ENCODE measurements at regions not wholly inside any gene's neighbourhood (a gene's known extent, or its start where the extent isn't known, plus 50 kb on each side); places are given as distances from the start of the nearest gene placed in this dataset.
"Not testable (repeated sequence)": the region's sequence is repeated elsewhere in the genome, so short reads cannot be mapped to it uniquely, and the experiment has no call there.

DNA sequence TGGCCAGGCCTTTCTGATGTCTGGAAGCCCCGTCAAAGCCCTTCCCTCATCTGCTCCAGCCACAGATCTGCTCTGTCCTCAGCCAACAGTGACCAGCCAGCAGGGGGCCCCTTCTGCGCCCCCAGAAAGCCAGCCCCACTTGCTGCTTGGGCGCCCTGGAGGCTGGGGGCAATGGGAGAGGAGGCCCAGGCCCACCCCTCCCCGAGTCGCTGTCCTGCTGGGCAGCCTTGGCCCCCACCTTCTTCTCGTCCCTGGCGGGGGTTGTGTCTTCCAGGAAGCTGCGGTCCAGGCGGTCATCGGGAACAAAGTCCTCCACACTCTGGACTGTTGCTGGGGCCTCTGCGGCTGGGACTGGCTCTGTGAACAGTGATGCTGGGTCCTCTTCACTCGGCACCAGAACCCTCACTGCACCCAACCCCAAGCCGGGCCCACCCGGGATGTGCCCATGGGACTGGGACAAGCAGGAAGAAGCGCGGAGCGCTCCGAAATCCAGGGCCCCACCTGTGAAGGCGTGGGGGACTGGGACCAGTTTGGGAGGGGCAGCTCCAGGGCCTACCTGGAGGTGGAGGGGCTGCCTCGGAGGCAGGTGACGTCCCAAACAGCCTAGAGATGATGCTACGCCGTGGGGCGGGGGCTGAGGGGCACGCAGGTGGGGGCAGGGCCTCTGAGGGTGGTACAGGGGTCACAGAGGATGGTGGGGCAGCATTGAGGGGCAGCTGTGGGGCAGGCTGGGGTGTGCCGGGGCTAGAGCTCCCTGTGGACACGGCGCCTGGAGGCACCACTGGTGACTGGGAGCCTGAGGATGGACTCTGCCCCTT is 257.6 kb downstream of the ANKRD30B start:
- H3K4me3 ChIP-seq (ENCODE audit: low read depth, low read length) = no peak overlapping the region
- H3K4me1 ChIP-seq (ENCODE audit: control insufficient read depth, insufficient read depth, low read length) = no peaks in the 10 kb centered on the region
- no peak for TF ChIP-seq SCRT1 (tag by site-specific recombination; IDR thresholded peaks at IDR 0.05; ENCODE audit: borderline replicate concordance)
- TF ChIP-seq ZNF423 (tag by site-specific recombination; IDR thresholded peaks at IDR 0.05) = no peak
- TF ChIP-seq ZNF530 (tag by site-specific recombination; IDR thresholded peaks at IDR 0.05; ENCODE audit: low read depth) = no peak
- no peak for TF ChIP-seq ZNF664 (tag by site-specific recombination; IDR thresholded peaks at IDR 0.05)
- TF ChIP-seq, protein P1, sequence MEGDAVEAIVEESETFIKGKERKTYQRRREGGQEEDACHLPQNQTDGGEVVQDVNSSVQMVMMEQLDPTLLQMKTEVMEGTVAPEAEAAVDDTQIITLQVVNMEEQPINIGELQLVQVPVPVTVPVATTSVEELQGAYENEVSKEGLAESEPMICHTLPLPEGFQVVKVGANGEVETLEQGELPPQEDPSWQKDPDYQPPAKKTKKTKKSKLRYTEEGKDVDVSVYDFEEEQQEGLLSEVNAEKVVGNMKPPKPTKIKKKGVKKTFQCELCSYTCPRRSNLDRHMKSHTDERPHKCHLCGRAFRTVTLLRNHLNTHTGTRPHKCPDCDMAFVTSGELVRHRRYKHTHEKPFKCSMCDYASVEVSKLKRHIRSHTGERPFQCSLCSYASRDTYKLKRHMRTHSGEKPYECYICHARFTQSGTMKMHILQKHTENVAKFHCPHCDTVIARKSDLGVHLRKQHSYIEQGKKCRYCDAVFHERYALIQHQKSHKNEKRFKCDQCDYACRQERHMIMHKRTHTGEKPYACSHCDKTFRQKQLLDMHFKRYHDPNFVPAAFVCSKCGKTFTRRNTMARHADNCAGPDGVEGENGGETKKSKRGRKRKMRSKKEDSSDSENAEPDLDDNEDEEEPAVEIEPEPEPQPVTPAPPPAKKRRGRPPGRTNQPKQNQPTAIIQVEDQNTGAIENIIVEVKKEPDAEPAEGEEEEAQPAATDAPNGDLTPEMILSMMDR (tag by site-specific recombination; IDR thresholded peaks at IDR 0.05) = no peak
- no peak for TF ChIP-seq ZNF248 (tag by site-specific recombination; IDR thresholded peaks at IDR 0.05)
- no peak for TF ChIP-seq ZNF10 (tag by site-specific recombination; IDR thresholded peaks at IDR 0.05)
- no peaks in the 10 kb centered on the region for H3K9me3 ChIP-seq (ENCODE audit: control insufficient read depth, insufficient read depth, low read depth, low read length)
- POLR2A ChIA-PET = no interaction called here
- CTCF ChIA-PET = no interaction called here
- H3K36me3 ChIP-seq (ENCODE audit: control insufficient read depth in 2 of 2, insufficient read depth in 1 of 2, low read length in 2 of 2) = no peaks in the 10 kb centered on the region
- H3K27ac ChIP-seq (ENCODE audit: extremely low read depth, low read depth, low read length) = no peak overlapping the region

DNA sequence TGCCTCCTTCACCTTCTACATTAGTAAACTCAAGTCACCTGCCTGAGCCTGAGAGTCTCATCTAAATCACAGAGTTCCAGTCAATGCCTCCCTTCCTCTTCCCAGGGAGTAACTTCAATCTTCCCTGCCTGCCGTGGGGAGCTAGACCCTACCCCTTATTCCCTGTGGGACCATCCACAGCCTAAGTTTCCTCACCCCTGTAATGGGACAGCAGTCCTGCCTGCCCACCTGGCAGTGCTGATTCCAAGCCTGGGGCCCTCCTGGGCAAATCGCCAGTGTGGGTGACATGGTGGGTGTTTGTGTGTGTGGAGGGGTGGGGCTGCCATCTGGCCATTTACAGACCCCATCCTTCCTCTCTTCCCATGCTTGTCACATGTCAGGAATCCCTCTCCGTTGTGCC is 258.6 kb downstream of the ANKRD30B start:
- H3K36me3 ChIP-seq (ENCODE audit: control insufficient read depth in 2 of 2, insufficient read depth in 1 of 2, low read length in 2 of 2); H3K27ac ChIP-seq (ENCODE audit: extremely low read depth, low read depth, low read length); CTCF ChIA-PET; H3K4me3 ChIP-seq (ENCODE audit: low read depth, low read length); H3K9me3 ChIP-seq (ENCODE audit: control insufficient read depth, insufficient read depth, low read depth, low read length); POLR2A ChIA-PET; H3K4me1 ChIP-seq (ENCODE audit: control insufficient read depth, insufficient read depth, low read length): not testable (repeated sequence)

DNA sequence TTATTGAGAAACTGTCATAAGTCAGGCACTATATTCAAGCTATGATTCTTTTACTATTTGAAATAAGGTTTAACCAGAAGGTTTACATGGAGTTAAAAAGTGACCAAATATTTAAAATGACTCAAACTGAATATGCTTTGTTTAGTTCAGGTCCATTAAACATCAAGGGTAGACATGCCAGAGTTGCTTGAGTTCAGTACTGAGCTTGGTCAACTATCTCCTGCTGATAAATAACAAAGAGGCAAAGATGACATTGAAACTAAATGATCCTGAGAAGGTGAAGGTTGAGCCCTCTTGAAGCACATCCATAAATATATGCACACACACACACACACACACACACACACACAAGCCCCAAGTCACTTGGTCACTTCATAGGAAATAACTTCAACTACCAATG is 278.1 kb downstream of the ANKRD30B start:
- H3K27ac ChIP-seq (ENCODE audit: extremely low read depth, low read depth, low read length); H3K9me3 ChIP-seq (ENCODE audit: control insufficient read depth, insufficient read depth, low read depth, low read length); H3K36me3 ChIP-seq (ENCODE audit: control insufficient read depth in 2 of 2, insufficient read depth in 1 of 2, low read length in 2 of 2); H3K4me3 ChIP-seq (ENCODE audit: low read depth, low read length); POLR2A ChIA-PET; H3K4me1 ChIP-seq (ENCODE audit: control insufficient read depth, insufficient read depth, low read length): not testable (repeated sequence)
- CTCF ChIA-PET = interaction anchor here (0.6 kb wide), 2 partner anchors 629 to 1052 kb away, joined by 4 read pairs; no protein-coding TSS in a partner anchor

DNA sequence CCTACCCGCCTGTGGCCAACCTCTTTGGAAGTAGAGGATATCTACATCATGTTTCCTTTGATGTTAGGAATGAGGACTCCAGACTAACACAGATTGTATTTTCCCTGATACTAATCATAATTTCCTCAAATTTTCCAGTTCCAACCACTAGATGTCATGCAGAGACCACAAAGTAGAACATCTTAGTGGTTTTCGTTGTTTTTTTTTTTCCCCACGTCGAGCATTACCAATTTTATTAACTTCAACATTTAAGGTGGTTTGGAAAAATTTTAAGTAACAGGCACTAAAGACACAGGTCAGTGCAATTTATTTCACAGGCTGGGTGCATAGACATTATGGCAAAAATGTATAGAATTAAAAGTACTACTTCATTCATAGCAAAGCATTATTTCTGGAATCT is 280.1 kb downstream of the ANKRD30B start:
- H3K27ac ChIP-seq (ENCODE audit: extremely low read depth, low read depth, low read length); H3K9me3 ChIP-seq (ENCODE audit: control insufficient read depth, insufficient read depth, low read depth, low read length); H3K4me1 ChIP-seq (ENCODE audit: control insufficient read depth, insufficient read depth, low read length); H3K36me3 ChIP-seq (ENCODE audit: control insufficient read depth in 2 of 2, insufficient read depth in 1 of 2, low read length in 2 of 2); CTCF ChIA-PET; H3K4me3 ChIP-seq (ENCODE audit: low read depth, low read length); POLR2A ChIA-PET: not testable (repeated sequence)
- peak; percentile 54 for TF ChIP-seq ZNF654 (tag by site-specific recombination; IDR thresholded peaks at IDR 0.05; ENCODE audit: low read depth)

DNA sequence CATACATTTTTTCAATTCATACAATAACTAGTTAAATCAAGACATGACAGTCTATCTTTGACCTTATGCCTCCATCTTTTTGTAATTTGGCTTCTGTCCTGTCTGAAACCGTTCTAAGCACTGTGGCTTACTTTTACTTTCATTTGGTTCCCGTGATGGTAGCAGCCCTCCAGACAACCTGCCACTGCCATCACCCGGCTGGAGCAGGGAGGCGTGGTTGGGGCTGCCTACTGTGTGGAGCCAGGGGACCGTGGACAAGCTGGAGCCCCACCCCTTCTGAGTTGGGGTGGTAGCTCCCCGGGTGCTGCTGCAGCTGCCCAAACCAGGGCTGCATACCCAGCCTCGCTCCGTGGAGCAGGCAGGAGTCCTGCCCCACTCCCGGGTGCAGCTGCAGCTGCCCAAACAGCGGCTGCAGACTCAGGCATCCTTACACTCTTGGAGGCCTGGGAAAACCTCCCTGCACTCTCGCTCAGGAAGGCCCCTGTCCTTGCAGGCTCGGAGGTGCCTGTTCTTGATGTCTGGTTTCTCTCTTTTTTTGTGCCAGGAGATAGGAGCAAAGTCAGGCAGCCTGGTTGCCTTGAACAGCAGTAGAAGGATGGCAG is 312.4 kb downstream of the ANKRD30B start:
- H3K9me3 ChIP-seq (ENCODE audit: control insufficient read depth, insufficient read depth, low read depth, low read length); H3K36me3 ChIP-seq (ENCODE audit: control insufficient read depth in 2 of 2, insufficient read depth in 1 of 2, low read length in 2 of 2); H3K4me3 ChIP-seq (ENCODE audit: low read depth, low read length); CTCF ChIA-PET; H3K27ac ChIP-seq (ENCODE audit: extremely low read depth, low read depth, low read length); H3K4me1 ChIP-seq (ENCODE audit: control insufficient read depth, insufficient read depth, low read length); POLR2A ChIA-PET: not testable (repeated sequence)

DNA sequence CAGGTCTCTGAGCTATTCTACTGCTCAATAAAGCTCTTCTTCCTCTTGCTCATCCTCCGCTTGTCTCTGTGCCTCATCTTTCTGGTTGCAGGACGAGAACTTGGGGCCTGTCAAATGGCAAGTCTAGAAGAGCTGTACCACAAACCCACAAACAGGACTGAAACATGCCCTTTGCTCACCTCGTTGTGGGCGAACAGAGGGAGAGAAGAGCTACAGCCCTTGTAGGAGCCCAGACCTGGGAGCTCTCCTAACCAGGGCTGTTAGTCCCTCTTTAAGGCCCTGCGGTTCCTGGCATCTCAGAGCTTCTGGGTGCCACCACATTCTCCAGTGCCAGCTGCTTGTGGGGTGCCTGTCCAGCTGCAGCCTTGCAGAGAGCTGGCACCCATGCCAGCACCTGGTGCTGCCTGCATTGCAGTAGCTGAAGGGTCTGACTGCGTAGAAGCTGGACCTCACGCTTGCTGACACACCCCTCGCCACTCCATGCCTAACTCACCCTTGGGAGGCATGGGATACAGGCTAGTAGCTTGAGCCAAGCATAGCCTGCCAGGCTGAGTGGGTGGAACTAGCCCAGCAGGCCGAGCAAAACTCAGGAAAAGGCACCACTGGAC is 313.4 kb downstream of the ANKRD30B start:
- POLR2A ChIA-PET; H3K27ac ChIP-seq (ENCODE audit: extremely low read depth, low read depth, low read length); CTCF ChIA-PET; H3K36me3 ChIP-seq (ENCODE audit: control insufficient read depth in 2 of 2, insufficient read depth in 1 of 2, low read length in 2 of 2); H3K4me3 ChIP-seq (ENCODE audit: low read depth, low read length); H3K9me3 ChIP-seq (ENCODE audit: control insufficient read depth, insufficient read depth, low read depth, low read length); H3K4me1 ChIP-seq (ENCODE audit: control insufficient read depth, insufficient read depth, low read length): not testable (repeated sequence)

DNA sequence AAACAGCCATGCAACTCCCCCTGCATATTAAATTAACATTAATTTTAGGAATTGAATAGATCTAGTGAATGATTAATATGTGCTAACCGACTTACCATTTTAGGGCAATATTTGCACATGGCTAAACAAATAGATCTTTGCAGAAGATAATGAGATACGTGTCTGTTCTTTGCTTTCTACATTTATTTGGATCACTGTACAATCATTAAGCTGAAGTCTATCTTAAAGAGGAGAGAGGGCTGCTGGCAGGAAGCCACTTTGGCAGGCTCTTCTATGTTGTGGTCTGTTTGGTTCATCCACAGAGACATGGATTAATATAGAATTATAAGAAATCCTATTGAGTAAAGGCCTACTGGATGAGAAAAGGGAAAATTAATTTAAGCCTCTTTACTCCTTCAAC is 318.5 kb downstream of the ANKRD30B start:
- H3K27ac ChIP-seq (ENCODE audit: extremely low read depth, low read depth, low read length); H3K4me1 ChIP-seq (ENCODE audit: control insufficient read depth, insufficient read depth, low read length); H3K4me3 ChIP-seq (ENCODE audit: low read depth, low read length); H3K9me3 ChIP-seq (ENCODE audit: control insufficient read depth, insufficient read depth, low read depth, low read length); POLR2A ChIA-PET; H3K36me3 ChIP-seq (ENCODE audit: control insufficient read depth in 2 of 2, insufficient read depth in 1 of 2, low read length in 2 of 2); CTCF ChIA-PET: not testable (repeated sequence)

DNA sequence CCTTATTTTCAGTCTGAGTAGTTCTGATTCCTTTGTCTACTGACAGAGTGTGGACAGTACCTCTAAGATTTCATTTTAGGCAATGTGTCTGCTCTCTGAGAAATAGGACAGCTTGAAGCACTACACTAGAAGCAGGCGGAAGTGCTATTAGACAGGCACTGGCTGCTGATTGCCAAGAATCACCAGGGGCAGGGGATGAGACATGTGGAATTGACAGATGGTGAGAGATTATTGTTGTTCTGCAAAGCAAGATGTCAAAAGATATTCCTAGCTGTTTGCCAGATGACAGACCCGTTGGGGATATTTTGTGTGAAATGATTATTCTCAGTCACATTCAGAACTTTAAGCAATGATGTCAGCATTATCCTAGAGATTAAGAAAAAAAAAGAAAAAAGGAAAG is 323.3 kb downstream of the ANKRD30B start:
- H3K4me1 ChIP-seq (ENCODE audit: control insufficient read depth, insufficient read depth, low read length); H3K4me3 ChIP-seq (ENCODE audit: low read depth, low read length); H3K9me3 ChIP-seq (ENCODE audit: control insufficient read depth, insufficient read depth, low read depth, low read length); H3K36me3 ChIP-seq (ENCODE audit: control insufficient read depth in 2 of 2, insufficient read depth in 1 of 2, low read length in 2 of 2); H3K27ac ChIP-seq (ENCODE audit: extremely low read depth, low read depth, low read length); POLR2A ChIA-PET; CTCF ChIA-PET: not testable (repeated sequence)
